HG02981 (cell line): ENCODE measurements at regions not wholly inside any gene's neighbourhood (a gene's known extent, or its start where the extent isn't known, plus 50 kb on each side); places are given as distances from the start of the nearest gene placed in this dataset.
"Not testable (repeated sequence)": the region's sequence is repeated elsewhere in the genome, so short reads cannot be mapped to it uniquely, and the experiment has no call there.

Experiments
- ATAC-seq: cut with Tn5 transposase; IDR thresholded peaks from one replicate; pipeline ENCODE4 v1.9.1; 2021; ENCODE audit warnings: mild to moderate bottlenecking, moderate library complexity; ENCODE audit not compliant: unreplicated experiment

DNA sequence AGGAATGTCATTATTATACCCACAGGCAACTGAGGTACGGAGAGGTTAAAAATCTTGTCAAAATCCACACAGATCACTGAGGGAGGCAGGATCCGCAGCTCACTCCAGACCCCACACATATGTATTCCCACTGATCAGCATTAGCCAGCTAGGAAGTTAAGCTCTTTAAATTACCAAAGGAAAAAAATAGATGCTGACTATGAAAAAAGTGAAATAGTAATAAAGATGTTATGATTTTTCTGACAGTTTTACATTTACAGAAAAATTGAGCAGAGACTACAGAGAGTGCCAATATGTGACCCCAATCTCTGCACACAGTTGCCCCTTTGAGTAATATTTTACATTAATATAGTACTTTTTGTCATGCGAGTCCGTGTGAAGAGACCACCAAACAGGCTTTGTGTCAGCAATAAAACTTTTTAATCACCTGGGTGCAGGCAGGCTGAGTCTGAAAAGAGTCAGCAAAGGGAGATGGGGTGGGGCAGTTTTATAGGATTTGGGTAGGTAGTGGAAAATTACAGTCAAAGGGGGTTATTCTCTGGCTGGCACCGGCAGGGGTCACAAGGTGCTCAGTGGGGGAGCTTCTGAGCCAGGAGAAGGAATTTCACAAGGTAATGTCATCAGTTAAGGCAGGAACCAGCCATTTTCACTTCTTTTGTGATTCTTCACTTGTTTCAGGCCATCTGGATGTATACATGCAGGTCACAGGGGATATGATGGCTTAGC is 61.9 kb upstream of the NAA35 start:
- ATAC-seq: not testable (repeated sequence)

GRCh38 chr9:85880507-85880906 is 60.4 kb upstream of the NAA35 start:
- not testable (repeated sequence) for ATAC-seq

GRCh38 chr9:85884256-85884655 is 56.7 kb upstream of the NAA35 start:
- no peak for ATAC-seq

GRCh38 chr9:85890962-85891361 is 50.0 kb upstream of the NAA35 start:
- no peak for ATAC-seq
